CD4-positive, CD25-positive, alpha-beta regulatory T cell (primary cell): ENCODE measurements at regions not wholly inside any gene's neighbourhood (a gene's known extent, or its start where the extent isn't known, plus 50 kb on each side); places are given as distances from the start of the nearest gene placed in this dataset.

ENCODE experiments used
- ATAC-seq, 2 donors: fragments of 150-1000 bp; cut with Tn5 transposase; one replicate each; pipeline ENCODE4 v1.10.0; 2021; ENCODE audit warnings: low read depth in 2 of 2, moderate number of reproducible peaks in 2 of 2, moderate library complexity in 1 of 2
- DNase-seq, 3 donors: peaks; one replicate each; pipeline versions ENCODE4 v3.0.0 to v3.0.0-alpha.2; 2012 to 2022; ENCODE audit warnings: mixed read lengths in 1 of 3
- H3K27ac ChIP-seq: one replicate; pipeline ENCODE4 v1.7.0; 2013; ENCODE audit warnings: mild to moderate bottlenecking, low read length; ENCODE audit not compliant: insufficient read depth, poor library complexity, severe bottlenecking
- H3K27me3 ChIP-seq: one replicate; pipeline ENCODE4 v1.7.0; 2013; ENCODE audit warnings: low read length; ENCODE audit not compliant: control insufficient read depth, insufficient read depth
- H3K36me3 ChIP-seq: one replicate; pipeline ENCODE4 v1.7.0; 2013; ENCODE audit warnings: mild to moderate bottlenecking, low read length, moderate library complexity; ENCODE audit not compliant: control insufficient read depth, insufficient read depth
- H3K4me1 ChIP-seq: 2 replicates; pipeline ENCODE4 v1.7.0; 2013; ENCODE audit warnings: mild to moderate bottlenecking, low read length; ENCODE audit not compliant: insufficient read depth, control insufficient read depth, poor library complexity, severe bottlenecking
- H3K4me3 ChIP-seq: one replicate; pipeline ENCODE4 v1.7.0; 2013; ENCODE audit warnings: low read depth, mild to moderate bottlenecking, low read length, moderate library complexity
- H3K9me3 ChIP-seq, 2 experiments: 1 replicate in 1 of 2; 2 replicates in 1 of 2; pipeline ENCODE4 v1.7.0; 2013; ENCODE audit warnings: low read length in 2 of 2, mild to moderate bottlenecking in 1 of 2, moderate library complexity in 1 of 2; ENCODE audit not compliant: control insufficient read depth in 2 of 2
- H3K27ac Mint-ChIP-seq, 3 donors: one replicate each; pipeline ENCODE4 v1.8.0; 2020 to 2022; ENCODE audit warnings: mild to moderate bottlenecking in 3 of 3, mixed read lengths in 3 of 3, moderate library complexity in 2 of 3
- H3K27me3 Mint-ChIP-seq: one replicate; pipeline ENCODE4 v1.8.0; 2022; ENCODE audit warnings: mild to moderate bottlenecking, mixed read lengths
- H3K36me3 Mint-ChIP-seq: one replicate; pipeline ENCODE4 v1.8.0; 2020; ENCODE audit warnings: mixed read lengths
- H3K4me1 Mint-ChIP-seq, 4 donors: one replicate each; pipeline ENCODE4 v1.8.0; 2020 to 2022; ENCODE audit warnings: mixed read lengths in 4 of 4, mild to moderate bottlenecking in 1 of 4
- H3K4me3 Mint-ChIP-seq, 4 donors: one replicate each; pipeline ENCODE4 v1.8.0; 2020 to 2022; ENCODE audit warnings: mild to moderate bottlenecking in 4 of 4, mixed read lengths in 4 of 4, moderate library complexity in 3 of 4
- H3K9me3 Mint-ChIP-seq, 7 donors: one replicate each; pipeline ENCODE4 v1.8.0; 2020 to 2022; ENCODE audit warnings: mixed read lengths in 7 of 7, mild to moderate bottlenecking in 3 of 7, moderate library complexity in 2 of 7

DNA sequence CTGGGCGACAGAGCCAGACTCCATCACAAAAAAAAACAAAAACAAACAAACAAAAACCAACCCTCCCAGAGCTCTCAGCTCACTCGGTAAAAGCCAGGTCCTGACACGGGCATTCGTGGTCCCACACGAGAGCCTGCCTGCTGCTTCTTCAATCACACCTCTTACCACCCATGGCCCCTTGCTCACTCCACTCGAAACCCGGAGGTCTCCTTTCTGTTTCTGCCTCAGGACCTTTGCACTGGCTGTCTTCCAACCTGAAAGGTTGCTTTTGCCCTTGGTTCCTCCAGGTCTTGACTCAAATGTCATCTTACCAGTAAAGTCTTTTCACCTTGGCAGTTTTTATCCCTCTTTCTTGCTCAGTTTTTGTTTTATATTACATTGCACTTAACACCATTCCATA is 169.6 kb downstream of the EVX1 start:
- Histone ChIP-seq H3K27ac (no peak overlapping the region), H3K4me1 (no peaks in the 10 kb centered on the region), H3K4me3 (no peak overlapping the region), H3K27me3 (peaks cover 2% of the 10 kb centered on the region), H3K9me3 (no peaks in the 10 kb centered on the region), H3K36me3 (no peaks in the 10 kb centered on the region)
- H3K27ac Mint-ChIP-seq: no peak overlapping the region
- H3K4me3 Mint-ChIP-seq: no peak overlapping the region
- ATAC-seq (no peak), DNase-seq (no peak)
- H3K4me1 Mint-ChIP-seq: no peaks in the 10 kb centered on the region
- peaks cover 5% of the 10 kb centered on the region for H3K27me3 Mint-ChIP-seq
- peaks cover 0 to 3% (median 0%) of the 10 kb centered on the region in 7 donors for H3K9me3 Mint-ChIP-seq
- H3K36me3 Mint-ChIP-seq: no peaks in the 10 kb centered on the region

DNA sequence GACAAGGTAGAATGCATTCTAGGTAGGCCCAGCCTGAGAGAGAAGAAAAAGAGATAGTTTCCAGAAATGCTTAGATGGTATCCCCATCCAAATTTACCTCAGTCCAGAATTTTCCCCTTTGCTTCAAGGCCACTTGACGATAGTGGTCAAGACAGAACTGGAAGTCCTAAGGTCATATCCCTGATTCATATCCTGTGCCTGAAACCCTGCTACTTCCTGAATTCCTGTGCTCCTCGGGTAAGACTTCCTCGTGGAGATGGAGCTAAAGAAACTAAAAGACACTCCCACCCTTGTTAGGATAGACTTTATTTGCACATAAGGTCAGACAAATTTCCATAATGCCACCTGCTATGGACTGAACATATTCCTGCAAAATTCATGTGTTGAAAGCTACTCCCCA is 175.9 kb downstream of the EVX1 start:
- DNase-seq (no peak), ATAC-seq (no peak)
- Mint-ChIP-seq H3K4me1 (no peaks in the 10 kb centered on the region), H3K4me3 (no peak overlapping the region), H3K36me3 (no peaks in the 10 kb centered on the region), H3K9me3 (peaks cover 0 to 1% (median 0%) of the 10 kb centered on the region in 7 donors), H3K27ac (no peak overlapping the region), H3K27me3 (peaks cover 5% of the 10 kb centered on the region)
- Histone ChIP-seq H3K27ac (no peak overlapping the region), H3K27me3 (no peaks in the 10 kb centered on the region), H3K4me1 (no peaks in the 10 kb centered on the region), H3K9me3 (no peaks in the 10 kb centered on the region), H3K36me3 (no peaks in the 10 kb centered on the region), H3K4me3 (no peak overlapping the region)

DNA sequence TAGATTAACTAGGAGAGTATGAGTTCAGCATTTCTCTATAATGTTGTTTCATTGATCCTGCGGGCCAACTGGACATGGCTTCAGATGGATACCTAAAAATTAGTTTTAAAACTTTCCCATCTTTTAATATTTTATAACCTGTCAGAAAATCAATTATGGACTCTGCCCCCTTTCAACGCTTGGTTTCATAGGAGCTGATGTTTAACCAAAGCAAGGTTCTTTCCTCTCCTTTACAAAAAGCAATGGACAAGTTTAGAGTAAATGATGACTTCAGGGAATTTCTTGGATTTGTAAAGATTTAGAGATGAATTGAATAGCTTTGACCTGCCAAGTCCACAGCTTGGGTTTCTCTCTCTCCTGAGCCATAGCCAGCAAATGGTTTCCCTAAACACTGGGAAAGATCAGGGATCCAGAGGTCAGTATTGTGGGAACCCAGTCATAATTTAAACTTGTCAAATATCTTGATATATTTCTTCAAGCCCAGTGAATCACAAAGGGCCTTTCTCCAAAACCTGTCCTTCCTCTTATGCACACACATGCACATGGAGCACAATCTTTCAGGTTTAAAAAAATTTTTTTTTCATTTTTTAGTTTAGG is 177.1 kb downstream of the EVX1 start:
- H3K4me3 ChIP-seq: no peak overlapping the region
- Mint-ChIP-seq H3K4me3 (peak overlapping the region in 1 of 4 donors; percentile 63), H3K4me1 (no peaks in the 10 kb centered on the region), H3K36me3 (no peaks in the 10 kb centered on the region), H3K27me3 (peaks cover 5% of the 10 kb centered on the region), H3K9me3 (peaks cover 0 to 1% (median 0%) of the 10 kb centered on the region in 7 donors), H3K27ac (no peak overlapping the region)
- no peak overlapping the region for H3K27ac ChIP-seq
- no peaks in the 10 kb centered on the region for H3K9me3 ChIP-seq
- ATAC-seq (no peak), DNase-seq (no peak)
- no peaks in the 10 kb centered on the region for H3K4me1 ChIP-seq
- H3K27me3 ChIP-seq: no peaks in the 10 kb centered on the region
- H3K36me3 ChIP-seq: no peaks in the 10 kb centered on the region

DNA sequence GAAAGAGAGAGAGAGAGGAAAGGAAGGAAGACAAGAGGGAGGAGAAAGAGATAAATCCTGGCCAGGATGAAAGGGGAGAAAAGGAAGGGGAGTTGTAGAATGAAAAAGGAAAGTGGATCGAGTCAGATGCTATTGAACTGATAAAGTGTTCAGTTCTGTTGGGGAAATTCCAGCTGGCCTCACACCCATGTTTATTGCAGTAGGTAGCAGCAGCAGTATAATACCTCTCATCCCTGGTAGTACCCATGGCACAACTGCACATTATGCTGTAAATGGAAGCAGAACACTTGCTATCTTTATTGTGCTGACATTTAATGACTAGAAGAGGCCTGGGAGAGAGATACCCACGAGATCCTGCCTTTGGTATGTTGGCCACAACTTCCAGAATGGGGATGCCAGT is 178.1 kb downstream of the EVX1 start:
- no peak for ATAC-seq
- H3K4me1 ChIP-seq: no peaks in the 10 kb centered on the region
- DNase-seq: no peak
- H3K9me3 Mint-ChIP-seq: peaks cover 0 to 1% (median 0%) of the 10 kb centered on the region in 7 donors
- no peaks in the 10 kb centered on the region for H3K4me1 Mint-ChIP-seq
- H3K36me3 ChIP-seq: no peaks in the 10 kb centered on the region
- no peak overlapping the region for H3K27ac ChIP-seq
- H3K4me3 ChIP-seq: no peak overlapping the region
- no peaks in the 10 kb centered on the region for H3K9me3 ChIP-seq
- H3K27ac Mint-ChIP-seq: no peak overlapping the region
- no peaks in the 10 kb centered on the region for H3K27me3 ChIP-seq
- H3K4me3 Mint-ChIP-seq: no peak overlapping the region
- no peaks in the 10 kb centered on the region for H3K36me3 Mint-ChIP-seq
- H3K27me3 Mint-ChIP-seq: peaks cover 5% of the 10 kb centered on the region

DNA sequence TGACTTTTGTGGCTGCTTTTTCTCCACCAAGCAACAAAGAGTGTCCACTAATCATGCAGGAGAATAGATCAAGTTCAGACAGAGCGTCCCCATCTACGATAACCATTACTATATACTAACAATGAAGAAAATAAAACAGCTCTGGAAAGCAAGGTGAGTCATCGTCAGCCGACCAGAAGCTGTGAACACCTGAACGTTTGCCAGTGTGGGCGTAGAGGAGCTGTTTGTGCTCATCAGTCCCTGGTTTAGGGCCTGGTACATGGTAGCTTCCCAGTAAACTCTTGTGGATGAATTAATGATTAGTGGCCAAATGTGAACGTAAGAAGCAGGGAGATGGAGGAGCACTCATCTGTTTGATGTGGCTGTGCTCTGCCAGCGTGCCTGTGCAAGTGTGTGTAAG is 180.7 kb downstream of the EVX1 start:
- Mint-ChIP-seq H3K27ac (no peak overlapping the region), H3K36me3 (no peaks in the 10 kb centered on the region), H3K4me1 (no peaks in the 10 kb centered on the region), H3K9me3 (peaks cover 0 to 1% (median 0%) of the 10 kb centered on the region in 7 donors), H3K4me3 (no peak overlapping the region), H3K27me3 (peaks cover 5% of the 10 kb centered on the region)
- no peak for DNase-seq
- ATAC-seq: no peak
- no peaks in the 10 kb centered on the region for H3K27me3 ChIP-seq
- no peaks in the 10 kb centered on the region for H3K9me3 ChIP-seq
- H3K27ac ChIP-seq: no peak overlapping the region
- H3K4me1 ChIP-seq: no peaks in the 10 kb centered on the region
- no peak overlapping the region for H3K4me3 ChIP-seq
- H3K36me3 ChIP-seq: no peaks in the 10 kb centered on the region

DNA sequence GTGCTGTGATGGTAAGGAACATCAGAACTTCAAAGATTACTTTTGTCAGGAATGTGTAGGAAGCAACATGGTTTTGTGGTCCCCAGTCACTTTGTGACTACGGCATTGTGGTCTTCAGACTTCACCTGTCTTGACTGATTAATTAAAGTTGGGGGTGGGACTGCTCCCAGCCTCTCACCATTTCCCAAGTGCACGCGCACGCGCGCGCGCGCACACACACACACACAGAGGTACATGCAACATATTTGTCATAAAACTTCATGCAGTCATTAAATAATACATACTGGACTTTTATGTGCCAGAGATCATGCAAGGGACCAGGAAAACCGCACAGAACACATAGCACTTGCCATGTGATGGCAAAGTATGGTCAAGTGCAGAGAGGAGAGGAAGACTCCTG is 181.2 kb downstream of the EVX1 start:
- no peaks in the 10 kb centered on the region for H3K4me1 ChIP-seq
- H3K9me3 ChIP-seq: no peaks in the 10 kb centered on the region
- no peaks in the 10 kb centered on the region for H3K36me3 ChIP-seq
- Mint-ChIP-seq H3K9me3 (peaks cover 0 to 1% (median 0%) of the 10 kb centered on the region in 7 donors), H3K27me3 (peaks cover 5% of the 10 kb centered on the region), H3K4me3 (no peak overlapping the region), H3K4me1 (no peaks in the 10 kb centered on the region), H3K36me3 (no peaks in the 10 kb centered on the region), H3K27ac (no peak overlapping the region)
- no peak overlapping the region for H3K27ac ChIP-seq
- DNase-seq (no peak), ATAC-seq (no peak)
- H3K4me3 ChIP-seq: no peak overlapping the region
- H3K27me3 ChIP-seq: no peaks in the 10 kb centered on the region

DNA sequence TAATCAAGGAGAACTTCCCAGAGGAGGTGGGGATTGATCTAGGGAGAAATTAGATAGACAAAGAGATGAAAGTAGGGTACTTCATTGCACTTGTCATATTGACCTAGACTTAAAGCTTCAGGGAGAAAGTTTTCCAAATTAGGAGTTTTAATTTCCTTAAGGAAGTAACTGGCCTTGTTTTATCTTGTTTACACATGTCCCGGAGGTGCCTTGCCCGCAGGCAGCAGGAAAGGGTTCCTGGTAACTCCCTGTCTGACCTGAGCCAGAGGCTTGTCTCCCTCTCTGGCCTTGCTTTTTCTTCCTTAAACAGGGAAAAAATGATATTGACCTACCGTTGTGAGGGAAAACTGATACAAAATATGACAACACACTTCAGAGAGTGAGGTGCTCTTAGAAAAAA is 181.6 kb downstream of the EVX1 start:
- H3K27me3 Mint-ChIP-seq: peaks cover 5% of the 10 kb centered on the region

DNA sequence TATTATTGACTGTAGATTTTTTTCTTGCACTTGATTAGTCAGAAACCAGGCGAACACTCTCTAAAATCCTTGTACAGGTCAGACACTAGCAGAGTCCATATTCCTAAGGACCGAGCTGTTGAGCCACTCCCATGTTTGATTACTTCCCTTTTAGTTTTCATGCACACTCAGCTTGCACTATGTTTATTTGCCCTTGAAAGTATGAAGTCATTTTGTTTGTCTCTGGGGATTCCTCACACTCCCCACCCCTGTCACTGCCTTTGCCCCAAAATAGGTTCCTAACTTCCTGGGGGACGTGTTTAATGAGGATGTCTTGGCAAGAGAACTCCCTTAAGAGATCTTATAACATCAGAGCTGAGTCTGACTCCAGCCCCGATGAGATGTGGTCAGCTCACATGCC is 182.1 kb downstream of the EVX1 start:
- no peak overlapping the region for H3K27ac ChIP-seq
- no peak overlapping the region for H3K27ac Mint-ChIP-seq
- H3K4me3 Mint-ChIP-seq: no peak overlapping the region
- ATAC-seq (no peak), DNase-seq (no peak)
- no peak overlapping the region for H3K4me3 ChIP-seq
- H3K9me3 Mint-ChIP-seq: peaks cover 0 to 1% (median 0%) of the 10 kb centered on the region in 7 donors
- no peaks in the 10 kb centered on the region for H3K36me3 Mint-ChIP-seq
- H3K36me3 ChIP-seq: no peaks in the 10 kb centered on the region
- no peaks in the 10 kb centered on the region for H3K4me1 Mint-ChIP-seq
- H3K9me3 ChIP-seq: no peaks in the 10 kb centered on the region
- peaks cover 5% of the 10 kb centered on the region for H3K27me3 Mint-ChIP-seq
- no peaks in the 10 kb centered on the region for H3K4me1 ChIP-seq
- no peaks in the 10 kb centered on the region for H3K27me3 ChIP-seq

More for the DNA sequence above, 181.6 kb downstream of the EVX1 start:
- no peak overlapping the region for H3K4me3 Mint-ChIP-seq
- no peaks in the 10 kb centered on the region for H3K36me3 Mint-ChIP-seq
- H3K9me3 Mint-ChIP-seq: peaks cover 0 to 1% (median 0%) of the 10 kb centered on the region in 7 donors
- Histone ChIP-seq H3K4me3 (no peak overlapping the region), H3K36me3 (no peaks in the 10 kb centered on the region), H3K27me3 (no peaks in the 10 kb centered on the region), H3K9me3 (no peaks in the 10 kb centered on the region), H3K4me1 (no peaks in the 10 kb centered on the region), H3K27ac (no peak overlapping the region)
- ATAC-seq (no peak), DNase-seq (no peak)
- no peak overlapping the region for H3K27ac Mint-ChIP-seq
- H3K4me1 Mint-ChIP-seq: no peaks in the 10 kb centered on the region
